Ascending aorta (tissue), 2 donors: ENCODE measurements at regions not wholly inside any gene's neighbourhood (a gene's known extent, or its start where the extent isn't known, plus 50 kb on each side); places are given as distances from the start of the nearest gene placed in this dataset.

Experiments
- DNase-seq, 2 donors: peaks; one replicate each; pipeline ENCODE4 v3.0.0-alpha.2; 2019; ENCODE audit warnings: low spot score in 2 of 2
- H3K27ac ChIP-seq, 2 donors: fragments of 200-600 bp; sonication (generic); one replicate each; pipeline ENCODE4 v1.5.1; 2016 to 2017; ENCODE audit warnings: mild to moderate bottlenecking in 1 of 2
- H3K27me3 ChIP-seq: fragments of 200-600 bp; sonication (generic); one replicate; pipeline ENCODE4 v1.5.1; 2017
- H3K36me3 ChIP-seq, 2 donors: fragments of 200-600 bp; sonication (generic); one replicate each; pipeline ENCODE4 v1.5.1; 2016
- H3K4me1 ChIP-seq, 2 donors: fragments of 200-600 bp; sonication (generic); one replicate each; pipeline ENCODE4 v1.5.1; 2016 to 2017; ENCODE audit warnings: mild to moderate bottlenecking in 1 of 2
- H3K4me3 ChIP-seq, 2 donors: fragments of 200-600 bp; sonication (generic); one replicate each; pipeline ENCODE4 v1.5.1; 2016 to 2017; ENCODE audit warnings: mild to moderate bottlenecking in 1 of 2
- H3K9me3 ChIP-seq, 2 donors: fragments of 200-600 bp; sonication (generic); one replicate each; pipeline ENCODE4 v1.5.1; 2016
- CTCF ChIP-seq, 3 experiments: fragments of 200-600 bp in 2 of 3; fragments of 450-650 bp in 1 of 3; sonication (generic) in 2 of 3; IDR thresholded peaks; one replicate each; pipeline ENCODE4 v1.5.1; 2016 to 2019; ENCODE audit warnings: antibody characterized with exemption in 3 of 3, mild to moderate bottlenecking in 1 of 3, moderate library complexity in 1 of 3
- intact Hi-C: fragments of 100-400 bp; cut with DNase I; formaldehyde crosslinking; loops from one replicate; pipeline ENCODE4 v1.15.1; 2023

- no peak for DNase-seq
- H3K4me1 ChIP-seq: no peaks in the 10 kb centered on the region
- H3K27me3 ChIP-seq: no peaks in the 10 kb centered on the region
- intact Hi-C loops: no loop called here
- no peak for TF ChIP-seq CTCF (IDR thresholded peaks at IDR 0.05)
- no peak overlapping the region for H3K27ac ChIP-seq
- no peaks in the 10 kb centered on the region for H3K9me3 ChIP-seq
- H3K4me3 ChIP-seq: no peak overlapping the region
- H3K36me3 ChIP-seq: no peaks in the 10 kb centered on the region
Observed at GRCh38 chr4:162285753-162286152, 122.0 kb upstream of the FSTL5 start.

- no peaks in the 10 kb centered on the region for H3K4me1 ChIP-seq
- intact Hi-C loops: no loop called here
- H3K27ac ChIP-seq: no peak overlapping the region
- no peak overlapping the region for H3K4me3 ChIP-seq
- no peaks in the 10 kb centered on the region for H3K36me3 ChIP-seq
- H3K9me3 ChIP-seq: no peaks in the 10 kb centered on the region
- no peak for DNase-seq
- no peaks in the 10 kb centered on the region for H3K27me3 ChIP-seq
- no peak for TF ChIP-seq CTCF (IDR thresholded peaks at IDR 0.05)
Observed at GRCh38 chr4:162282684-162283083, 118.9 kb upstream of the FSTL5 start.

GRCh38 chr4:162274354-162274753, 110.6 kb upstream of the FSTL5 start:
- intact Hi-C loops: no loop called here
- Histone ChIP-seq H3K9me3 (no peaks in the 10 kb centered on the region), H3K27ac (no peak overlapping the region), H3K27me3 (no peaks in the 10 kb centered on the region), H3K36me3 (no peaks in the 10 kb centered on the region), H3K4me3 (no peak overlapping the region), H3K4me1 (no peaks in the 10 kb centered on the region)
- DNase-seq: peak in 1 of 2 donors; percentile 63
- TF ChIP-seq CTCF (IDR thresholded peaks at IDR 0.05): no peak

GRCh38 chr4:162272215-162272614, 108.4 kb upstream of the FSTL5 start:
- TF ChIP-seq CTCF (IDR thresholded peaks at IDR 0.05): no peak
- Histone ChIP-seq H3K9me3 (no peaks in the 10 kb centered on the region), H3K36me3 (no peaks in the 10 kb centered on the region), H3K27me3 (no peaks in the 10 kb centered on the region), H3K27ac (no peak overlapping the region), H3K4me1 (no peaks in the 10 kb centered on the region), H3K4me3 (no peak overlapping the region)
- no peak for DNase-seq
- intact Hi-C loops: no loop called here

GRCh38 chr4:162268911-162269310, 105.1 kb upstream of the FSTL5 start:
- no peak overlapping the region for H3K4me3 ChIP-seq
- no peaks in the 10 kb centered on the region for H3K27me3 ChIP-seq
- H3K27ac ChIP-seq: no peak overlapping the region
- no peaks in the 10 kb centered on the region for H3K36me3 ChIP-seq
- peaks cover 7 to 10% of the 10 kb centered on the region in 2 donors for H3K9me3 ChIP-seq
- no peaks in the 10 kb centered on the region for H3K4me1 ChIP-seq
- no peak for DNase-seq
- intact Hi-C loops: no loop called here
- no peak for TF ChIP-seq CTCF (IDR thresholded peaks at IDR 0.05)

GRCh38 chr4:162265802-162266201, 102.0 kb upstream of the FSTL5 start:
- Histone ChIP-seq H3K27ac (no peak overlapping the region), H3K9me3 (peaks cover 7 to 10% of the 10 kb centered on the region in 2 donors), H3K27me3 (no peaks in the 10 kb centered on the region), H3K4me3 (no peak overlapping the region), H3K36me3 (no peaks in the 10 kb centered on the region), H3K4me1 (no peaks in the 10 kb centered on the region)
- no peak for TF ChIP-seq CTCF (IDR thresholded peaks at IDR 0.05)
- DNase-seq: no peak
- intact Hi-C loops: no loop called here
